ENCODE measurements at regions not wholly inside any gene's neighbourhood (a gene's known extent, or its start where the extent isn't known, plus 50 kb on each side); places are given as distances from the start of the nearest gene placed in this dataset.

- Histone ChIP-seq H3K9me1 (ENCODE audit: control insufficient read depth, insufficient read depth, low read length) (no peaks in the 10 kb centered on the region), H3K79me2 (ENCODE audit: control insufficient read depth, insufficient read depth, low read length) (no peaks in the 10 kb centered on the region), H3K36me3 (ENCODE audit: control insufficient read depth, insufficient read depth, low read length) (no peaks in the 10 kb centered on the region), H3K9ac (ENCODE audit: insufficient read depth in 1 of 2, low read depth in 2 of 2, low read length in 2 of 2) (no peak overlapping the region), H4K20me1 (replicated peaks; ENCODE audit: control insufficient read depth, insufficient read depth, low read length) (no peaks in the 10 kb centered on the region), H3K9me3 (replicated peaks; ENCODE audit: control insufficient read depth, insufficient read depth, low read depth, low read length) (no peaks in the 10 kb centered on the region), H3K4me1 (replicated peaks in 1 of 2; ENCODE audit: control insufficient read depth in 2 of 2, insufficient read depth in 2 of 2, low read length in 2 of 2) (peaks cover 0 to 5% of the 10 kb centered on the region in 2 experiments; a peak in 2 of 5 replicates), H3K27me3 (ENCODE audit: control insufficient read depth in 2 of 2, insufficient read depth in 2 of 2, low read length in 2 of 2) (peaks cover 0 to 11% of the 10 kb centered on the region in 2 experiments; a peak in 1 of 5 replicates), H2AFZ (ENCODE audit: low read depth, low read length) (no peak overlapping the region), H3K27ac (ENCODE audit: extremely low read depth, low read depth, low read length) (no peak overlapping the region), H3K4me2 (ENCODE audit: insufficient read depth, low read length) (no peak overlapping the region), H3K4me3 (no peak overlapping the region)
- 2% methylated on average over 8 of the region's 8 CpGs for WGBS (ENCODE audit: insufficient coverage, low coverage, missing lambda C conversion rate)
- no peak for FAIRE-seq
- intact Hi-C loops (cut with micrococcal nuclease): no loop called here
- ChIA-PET CTCF (ENCODE audit: low intra/inter-chr PET ratio) (no interaction called here), POLR2A (interaction anchor here (0.6 kb wide), 1 partner anchor 431 kb away, joined by 3 read pairs; no protein-coding TSS in a partner anchor)
- no peak for ATAC-seq
- no TSS peak for BruUV-seq (replicated peaks)
- in situ Hi-C loops (cut with MboI): no loop called here
- DNase-seq (ENCODE audit: extremely low read depth in 1 of 4, low spot score in 3 of 4): no peak
- TF ChIP-seq REST (IDR thresholded peaks at IDR 0.05; ENCODE audit: borderline replicate concordance) (no peak), REST (CRISPR knock-in tag; IDR thresholded peaks at IDR 0.05; ENCODE audit: low read depth) (no peak), CHD2 (IDR thresholded peaks at IDR 0.05; ENCODE audit: low read depth, low read length) (no peak), GTF3C2 (IDR thresholded peaks at IDR 0.05; ENCODE audit: borderline replicate concordance, extremely low read depth, insufficient read length) (no peak), FOXP1 (CRISPR knock-in tag; IDR thresholded peaks at IDR 0.05) (no peak), CREB3L1 (IDR thresholded peaks at IDR 0.05; ENCODE audit: borderline replicate concordance, low read depth) (no peak), ZNF12 (CRISPR knock-in tag; IDR thresholded peaks at IDR 0.05) (no peak), NFIX (CRISPR knock-in tag; IDR thresholded peaks at IDR 0.05; ENCODE audit: low read depth) (no peak), ZNF431 (CRISPR knock-in tag; IDR thresholded peaks at IDR 0.05) (no peak)
These were observed 113.8 kb upstream of the C14orf180 start for GRCh38 chr14:104465482-104466390.

Data from K562 (cell line).